ENCODE measurements at regions not wholly inside any gene's neighbourhood (a gene's known extent, or its start where the extent isn't known, plus 50 kb on each side); places are given as distances from the start of the nearest gene placed in this dataset.

GRCh38 chr2:76169276-76170008, 458.7 kb upstream of the GCFC2 start:
- BruUV-seq (replicated peaks), result no TSS peak

GRCh38 chr2:76163860-76164259, 453.1 kb upstream of the GCFC2 start:
- no TSS peak for BruUV-seq (replicated peaks)
- no peak overlapping the region for H3K27ac ChIP-seq (ENCODE audit: low read length)
- in situ Hi-C loops (cut with HindIII; ENCODE audit: low pct_unique_long_range_greater_than_20kb, low sequenced_read_pairs), result no loop called here
- intact Hi-C loops (cut with micrococcal nuclease; ENCODE audit: unreplicated experiment), result no loop called here
- CTCF ChIA-PET, result no interaction called here
- DNase-seq (ENCODE audit: low read depth, low spot score), result no peak
- H3K4me1 ChIP-seq (ENCODE audit: control insufficient read depth, insufficient read depth, low read length), result no peaks in the 10 kb centered on the region
- no peaks in the 10 kb centered on the region for H3K27me3 ChIP-seq (ENCODE audit: control insufficient read depth, insufficient read depth, low read length)
- no peaks in the 10 kb centered on the region for H3K36me3 ChIP-seq (ENCODE audit: control insufficient read depth, insufficient read depth, low read length)
- POLR2A ChIA-PET, result no interaction called here
- no peak for TF ChIP-seq SIN3A (IDR thresholded peaks at IDR 0.05; ENCODE audit: borderline replicate concordance, insufficient read depth, low read depth, low read length)
- TF ChIP-seq CTCF (IDR thresholded peaks at IDR 0.05), result no peak
- TF ChIP-seq TCF7L2 (IDR thresholded peaks at IDR 0.05; ENCODE audit: low read depth, low read length), result no peak
- TF ChIP-seq POLR2AphosphoS5 (IDR thresholded peaks at IDR 0.05; ENCODE audit: low read depth, low read length), result no peak
- no peak for TF ChIP-seq REST (IDR thresholded peaks at IDR 0.05; ENCODE audit: insufficient read depth in 1 of 2, low read depth in 2 of 2, low read length in 1 of 2)
- ATAC-seq, result no peak
- H3K9me3 ChIP-seq (ENCODE audit: control insufficient read depth, insufficient read depth, low read depth, low read length), result no peaks in the 10 kb centered on the region
- no peak overlapping the region for H3K4me3 ChIP-seq (ENCODE audit: low read depth in 2 of 2, low read length in 2 of 2)

More at GRCh38 chr2:76169276-76170008, 458.7 kb upstream of the GCFC2 start:
- DNase-seq (ENCODE audit: low read depth, low spot score) (no peak), ATAC-seq (no peak)
- Histone ChIP-seq H3K27me3 (ENCODE audit: control insufficient read depth, insufficient read depth, low read length) (no peaks in the 10 kb centered on the region), H3K36me3 (ENCODE audit: control insufficient read depth, insufficient read depth, low read length) (no peaks in the 10 kb centered on the region), H3K4me1 (ENCODE audit: control insufficient read depth, insufficient read depth, low read length) (no peaks in the 10 kb centered on the region), H3K4me3 (ENCODE audit: low read depth in 2 of 2, low read length in 2 of 2) (no peak overlapping the region), H3K9me3 (ENCODE audit: control insufficient read depth, insufficient read depth, low read depth, low read length) (no peaks in the 10 kb centered on the region), H3K27ac (ENCODE audit: low read length) (no peak overlapping the region)
- intact Hi-C loops (cut with micrococcal nuclease; ENCODE audit: unreplicated experiment), result no loop called here
- ChIA-PET POLR2A (no interaction called here), CTCF (no interaction called here)
- TF ChIP-seq REST (IDR thresholded peaks at IDR 0.05; ENCODE audit: insufficient read depth in 1 of 2, low read depth in 2 of 2, low read length in 1 of 2), result no peak
- TF ChIP-seq CTCF (IDR thresholded peaks at IDR 0.05), result no peak
- TF ChIP-seq SIN3A (IDR thresholded peaks at IDR 0.05; ENCODE audit: borderline replicate concordance, insufficient read depth, low read depth, low read length), result no peak
- TF ChIP-seq POLR2AphosphoS5 (IDR thresholded peaks at IDR 0.05; ENCODE audit: low read depth, low read length), result no peak
- no peak for TF ChIP-seq TCF7L2 (IDR thresholded peaks at IDR 0.05; ENCODE audit: low read depth, low read length)
- in situ Hi-C loops (cut with HindIII; ENCODE audit: low pct_unique_long_range_greater_than_20kb, low sequenced_read_pairs), result no loop called here

Measured in Panc1 (cell line).